Transverse colon (tissue), 4 donors: ENCODE measurements at regions not wholly inside any gene's neighbourhood (a gene's known extent, or its start where the extent isn't known, plus 50 kb on each side); places are given as distances from the start of the nearest gene placed in this dataset.

Experiments
- DNase-seq: peaks from one replicate; pipeline ENCODE4 v3.0.0-alpha.2; 2019
- H3K27ac ChIP-seq, 4 donors: fragments of 200-600 bp; sonication (generic); 2 replicates each; pipeline ENCODE4 v1.5.1; 2016 to 2018; ENCODE audit warnings: inconsistent platforms in 4 of 4
- H3K27me3 ChIP-seq: fragments of 200-600 bp; sonication (generic); 2 replicates; pipeline ENCODE4 v1.5.1; 2017; ENCODE audit warnings: inconsistent platforms
- H3K36me3 ChIP-seq, 4 donors: fragments of 200-600 bp; sonication (generic); 2 replicates each; pipeline ENCODE4 v1.5.1; 2017 to 2019; ENCODE audit warnings: inconsistent platforms in 4 of 4
- H3K4me1 ChIP-seq, 4 donors: fragments of 200-600 bp; sonication (generic); 2 replicates each; pipeline ENCODE4 v1.5.1; 2017 to 2020; ENCODE audit warnings: inconsistent platforms in 4 of 4
- H3K4me3 ChIP-seq, 4 donors: fragments of 200-600 bp; sonication (generic); 1 replicate in 1 of 4; 2 replicates in 3 of 4; pipeline versions ENCODE4 v1.5.1 to v1.6.1; 2017 to 2019; ENCODE audit warnings: inconsistent platforms in 4 of 4
- H3K9me3 ChIP-seq, 2 donors: fragments of 200-600 bp; sonication (generic); 2 replicates each; pipeline ENCODE4 v1.5.1; 2017 to 2019; ENCODE audit warnings: inconsistent platforms in 2 of 2
- EP300 ChIP-seq: sonication (generic); formaldehyde crosslinking; IDR thresholded peaks from one replicate; pipeline ENCODE4 v1.6.1; 2017; ENCODE audit warnings: antibody characterized with exemption, low read depth
- POLR2A ChIP-seq: fragments of 450-650 bp; IDR thresholded peaks from one replicate; pipeline ENCODE4 v1.6.1; 2016; ENCODE audit warnings: antibody characterized with exemption, mild to moderate bottlenecking, moderate library complexity
- POLR2AphosphoS5 ChIP-seq, 3 donors: sonication (generic); formaldehyde crosslinking; IDR thresholded peaks; one replicate each; pipeline ENCODE4 v1.6.1; 2016; ENCODE audit warnings: antibody characterized with exemption in 3 of 3
- WGBS, 2 donors: methylation state at CpG; one replicate each; pipeline ENCODE4 v1.1.5; 2018; ENCODE audit warnings: low coverage in 1 of 2; 5-methylcytosine and 5-hydroxymethylcytosine counted together
- in situ Hi-C, 4 donors: fragments of 200-750 bp; cut with MboI; loops; one replicate each; pipeline versions ENCODE4 v1.15.0 to v1.15.1; 2017; ENCODE audit warnings: low sequenced_read_pairs in 3 of 4, low pct_ligation_motif_present in 1 of 4, low pct_unique_long_range_greater_than_20kb in 1 of 4
- intact Hi-C: fragments of 100-400 bp; cut with DNase I; formaldehyde crosslinking; loops from one replicate; pipeline ENCODE4 v1.15.1; 2023; ENCODE audit warnings: low total_unique reads
- TF ChIP-seq, protein P1 (sequence below), 5 experiments: fragments of 200-600 bp in 3 of 5; fragments of 450-650 bp in 2 of 5; sonication (generic) in 3 of 5; IDR thresholded peaks; 1 replicate in 2 of 5; 2 replicates in 3 of 5; pipeline ENCODE4 v1.5.1; 2016 to 2017; ENCODE audit warnings: antibody characterized with exemption in 5 of 5, inconsistent platforms in 3 of 5, mild to moderate bottlenecking in 2 of 5, moderate library complexity in 1 of 5

DNA sequence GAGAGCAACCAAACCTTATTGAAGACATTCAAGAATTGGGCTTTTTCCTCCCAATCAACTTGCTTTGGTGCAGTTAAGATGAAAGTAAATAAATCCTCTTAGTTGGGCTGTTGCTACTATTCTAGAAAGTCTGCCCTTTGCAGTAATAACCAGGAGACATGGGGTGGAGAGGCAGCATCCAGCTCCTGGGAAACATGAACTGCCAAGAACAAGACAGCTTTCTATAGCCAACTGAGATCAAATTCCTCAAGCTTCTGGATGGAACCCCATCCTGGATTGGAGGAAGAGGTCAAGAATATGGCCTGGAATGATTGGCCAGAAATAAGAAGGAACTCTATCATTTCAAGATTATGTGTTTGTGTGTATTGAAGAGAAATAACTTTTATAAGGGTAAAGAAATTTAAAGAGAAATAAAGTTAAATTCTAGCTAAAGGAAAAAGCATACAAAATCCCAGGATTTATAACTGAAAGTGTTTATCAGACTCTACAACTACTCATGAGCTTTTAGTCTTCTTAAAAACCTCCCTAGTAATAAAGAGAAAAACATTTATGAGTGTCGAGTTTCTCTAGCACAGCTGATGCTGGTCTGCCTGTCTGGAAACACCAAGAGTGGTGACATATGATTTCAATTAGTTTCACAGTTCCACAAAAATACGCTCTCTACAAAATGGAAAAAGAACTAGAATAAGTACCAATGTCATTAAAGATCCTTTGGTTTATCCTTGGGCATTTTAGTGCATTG is 70.1 kb upstream of the COL1A2 start:
- no peak for DNase-seq
- TF ChIP-seq, protein P1, sequence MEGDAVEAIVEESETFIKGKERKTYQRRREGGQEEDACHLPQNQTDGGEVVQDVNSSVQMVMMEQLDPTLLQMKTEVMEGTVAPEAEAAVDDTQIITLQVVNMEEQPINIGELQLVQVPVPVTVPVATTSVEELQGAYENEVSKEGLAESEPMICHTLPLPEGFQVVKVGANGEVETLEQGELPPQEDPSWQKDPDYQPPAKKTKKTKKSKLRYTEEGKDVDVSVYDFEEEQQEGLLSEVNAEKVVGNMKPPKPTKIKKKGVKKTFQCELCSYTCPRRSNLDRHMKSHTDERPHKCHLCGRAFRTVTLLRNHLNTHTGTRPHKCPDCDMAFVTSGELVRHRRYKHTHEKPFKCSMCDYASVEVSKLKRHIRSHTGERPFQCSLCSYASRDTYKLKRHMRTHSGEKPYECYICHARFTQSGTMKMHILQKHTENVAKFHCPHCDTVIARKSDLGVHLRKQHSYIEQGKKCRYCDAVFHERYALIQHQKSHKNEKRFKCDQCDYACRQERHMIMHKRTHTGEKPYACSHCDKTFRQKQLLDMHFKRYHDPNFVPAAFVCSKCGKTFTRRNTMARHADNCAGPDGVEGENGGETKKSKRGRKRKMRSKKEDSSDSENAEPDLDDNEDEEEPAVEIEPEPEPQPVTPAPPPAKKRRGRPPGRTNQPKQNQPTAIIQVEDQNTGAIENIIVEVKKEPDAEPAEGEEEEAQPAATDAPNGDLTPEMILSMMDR (IDR thresholded peaks at IDR 0.05): no peak
- TF ChIP-seq POLR2A (no peak), EP300 (no peak), POLR2AphosphoS5 (IDR thresholded peaks at IDR 0.05) (no peak)
- Histone ChIP-seq H3K27ac (no peak overlapping the region), H3K27me3 (no peaks in the 10 kb centered on the region), H3K36me3 (no peaks in the 10 kb centered on the region), H3K9me3 (peaks cover 0 to 3% of the 10 kb centered on the region in 2 donors), H3K4me1 (no peaks in the 10 kb centered on the region), H3K4me3 (no peak overlapping the region)
- WGBS, 2 donors: 63 to 78% methylated on average over 2 of the region's 2 CpGs
- in situ Hi-C loops: no loop called here
- intact Hi-C loops: no loop called here

DNA sequence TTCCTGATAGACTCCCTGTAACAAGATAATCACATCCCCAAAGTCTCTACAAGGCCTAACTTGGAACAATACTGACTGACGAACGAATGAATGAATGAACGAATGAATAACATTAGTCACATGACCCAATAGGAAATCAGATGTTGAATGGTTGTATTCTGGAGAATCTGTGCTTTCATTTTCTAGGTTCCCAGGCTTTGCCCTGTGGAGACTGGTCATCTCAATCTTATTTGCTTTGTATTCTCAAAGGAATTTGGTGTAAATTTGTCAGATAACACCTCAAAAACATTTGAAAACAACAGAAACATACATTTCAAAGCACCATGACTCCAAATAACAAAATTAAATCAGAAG is 69.6 kb upstream of the COL1A2 start:
- 81 to 94% methylated on average over 3 of the region's 3 CpGs for WGBS, 2 donors
- Histone ChIP-seq H3K9me3 (peaks cover 0 to 3% of the 10 kb centered on the region in 2 donors), H3K4me1 (no peaks in the 10 kb centered on the region), H3K27me3 (no peaks in the 10 kb centered on the region), H3K27ac (no peak overlapping the region), H3K36me3 (no peaks in the 10 kb centered on the region), H3K4me3 (no peak overlapping the region)
- DNase-seq: no peak
- no peak for TF ChIP-seq POLR2A
- TF ChIP-seq POLR2AphosphoS5 (IDR thresholded peaks at IDR 0.05): no peak
- in situ Hi-C loops: no loop called here
- intact Hi-C loops: no loop called here

DNA sequence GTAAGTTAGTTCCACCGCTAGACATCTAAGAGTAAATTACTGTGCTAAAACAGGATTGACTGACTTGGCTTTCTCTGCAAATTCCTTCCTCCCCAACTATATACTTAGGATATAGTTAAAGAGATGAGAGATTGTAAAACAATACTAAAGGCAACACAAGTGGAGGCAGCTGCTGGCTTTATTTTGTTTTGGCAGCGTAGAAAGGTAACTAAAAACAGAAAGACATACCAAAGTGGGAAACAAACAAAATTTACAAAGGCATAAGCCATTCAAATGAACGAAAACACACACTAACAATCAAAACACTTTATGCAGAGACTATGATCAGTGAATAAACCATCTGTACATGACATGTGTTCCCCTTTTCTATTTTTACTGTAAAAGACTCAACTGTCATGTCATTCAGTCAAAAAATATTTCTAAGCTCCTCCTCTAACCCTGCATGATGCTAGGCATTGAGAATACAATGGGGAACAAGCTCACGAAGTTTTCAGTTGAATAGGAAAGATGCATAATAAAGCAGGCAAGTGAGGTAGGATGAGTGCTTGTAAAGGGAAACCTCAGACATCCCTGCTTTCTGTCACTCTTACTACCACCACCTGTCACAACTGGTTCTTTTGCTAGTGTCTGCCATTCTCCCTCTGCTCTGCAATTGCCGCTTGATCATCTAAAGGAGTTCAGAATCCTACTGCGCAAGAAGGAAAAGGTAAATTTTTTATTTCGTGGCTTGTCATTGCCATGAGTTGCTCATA is 64.2 kb upstream of the COL1A2 start:
- H3K4me1 ChIP-seq: no peaks in the 10 kb centered on the region
- intact Hi-C loops: no loop called here
- H3K9me3 ChIP-seq: no peaks in the 10 kb centered on the region
- DNase-seq: no peak
- in situ Hi-C loops: no loop called here
- no peak overlapping the region for H3K27ac ChIP-seq
- TF ChIP-seq, protein P1 (IDR thresholded peaks at IDR 0.05): no peak
- TF ChIP-seq POLR2AphosphoS5 (IDR thresholded peaks at IDR 0.05) (no peak), POLR2A (no peak), EP300 (no peak)
- no peaks in the 10 kb centered on the region for H3K36me3 ChIP-seq
- H3K4me3 ChIP-seq: no peak overlapping the region
- WGBS, 2 donors: 57 to 63% methylated on average over 7 of the region's 7 CpGs
- no peaks in the 10 kb centered on the region for H3K27me3 ChIP-seq

DNA sequence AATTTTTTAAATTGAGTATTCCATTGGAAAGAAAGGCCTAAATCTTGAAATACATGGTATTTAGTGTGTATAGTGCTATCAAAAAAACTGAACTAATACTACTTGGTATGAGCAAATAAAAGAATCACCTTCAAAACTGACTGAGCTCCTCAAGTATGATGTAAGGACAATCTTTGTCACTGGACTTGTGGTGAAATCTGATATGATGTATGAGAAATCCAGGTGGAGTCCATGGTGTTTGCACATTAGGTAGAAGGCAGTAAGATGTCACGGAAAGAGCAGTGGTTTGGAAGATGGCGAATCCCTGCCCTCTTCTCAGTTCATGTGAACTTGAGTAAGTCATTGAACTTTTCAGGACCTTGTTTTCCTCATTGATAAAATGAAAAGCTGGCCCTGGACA is 62.1 kb upstream of the COL1A2 start:
- in situ Hi-C loops: no loop called here
- 83 to 90% methylated on average over 2 of the region's 2 CpGs for WGBS, 2 donors
- TF ChIP-seq POLR2A (no peak), EP300 (no peak), POLR2AphosphoS5 (IDR thresholded peaks at IDR 0.05) (no peak)
- TF ChIP-seq, protein P1 (IDR thresholded peaks at IDR 0.05): no peak
- intact Hi-C loops: no loop called here
- DNase-seq: no peak
- Histone ChIP-seq H3K4me1 (no peaks in the 10 kb centered on the region), H3K4me3 (no peak overlapping the region), H3K27ac (no peak overlapping the region), H3K27me3 (no peaks in the 10 kb centered on the region), H3K36me3 (no peaks in the 10 kb centered on the region), H3K9me3 (no peaks in the 10 kb centered on the region)
